Activated CD8-positive, alpha-beta T cell treated with anti-CD3 and anti-CD28 coated beads for 36 hours (primary cell): ENCODE measurements at regions not wholly inside any gene's neighbourhood (a gene's known extent, or its start where the extent isn't known, plus 50 kb on each side); places are given as distances from the start of the nearest gene placed in this dataset.

Experiments used
- ATAC-seq: fragments of 200-7000 bp; cut with Tn5 transposase; one replicate; pipeline ENCODE4 v1.10.0; 2021; ENCODE audit warnings: mild to moderate bottlenecking, moderate library complexity
- CTCF ChIA-PET: fragments of 350-600 bp; sonication (Branson Sonifier 250); formaldehyde crosslinking; loops from one replicate; lab custom pipeline; 2021; ENCODE audit warnings: antibody characterized with exemption; lab: Charles Lee
- POLR2A ChIA-PET: fragments of 350-600 bp; sonication (Branson Sonifier 250); formaldehyde crosslinking; loops from one replicate; lab custom pipeline; 2021; ENCODE audit warnings: antibody characterized with exemption; lab: Charles Lee
- DNase-seq: peaks from one replicate; pipeline ENCODE4 v3.0.0-alpha.2; 2020
- H3K27ac Mint-ChIP-seq: one replicate; pipeline ENCODE4 v1.8.0; 2021; ENCODE audit warnings: mild to moderate bottlenecking, mixed read lengths
- H3K27me3 Mint-ChIP-seq: one replicate; pipeline ENCODE4 v1.8.0; 2021; ENCODE audit warnings: mixed read lengths
- H3K36me3 Mint-ChIP-seq: one replicate; pipeline ENCODE4 v1.8.0; 2021; ENCODE audit warnings: low read depth, mixed read lengths
- H3K4me1 Mint-ChIP-seq: one replicate; pipeline ENCODE4 v1.8.0; 2021; ENCODE audit warnings: low read depth, mixed read lengths
- H3K4me3 Mint-ChIP-seq: one replicate; pipeline ENCODE4 v1.8.0; 2021; ENCODE audit warnings: mild to moderate bottlenecking, moderate library complexity, mixed read lengths
- H3K9me3 Mint-ChIP-seq: one replicate; pipeline ENCODE4 v1.8.0; 2021; ENCODE audit warnings: mixed read lengths
- intact Hi-C: fragments of 100-400 bp; cut with micrococcal nuclease; formaldehyde crosslinking; loops from one replicate; pipeline ENCODE4 v1.10.0; 2022
- TF ChIP-seq, protein P1 (sequence below): fragments of 200-600 bp; IDR thresholded peaks from one replicate; pipeline ENCODE4 v1.8.0; 2022; ENCODE audit warnings: antibody characterized with exemption, mild to moderate bottlenecking

DNA sequence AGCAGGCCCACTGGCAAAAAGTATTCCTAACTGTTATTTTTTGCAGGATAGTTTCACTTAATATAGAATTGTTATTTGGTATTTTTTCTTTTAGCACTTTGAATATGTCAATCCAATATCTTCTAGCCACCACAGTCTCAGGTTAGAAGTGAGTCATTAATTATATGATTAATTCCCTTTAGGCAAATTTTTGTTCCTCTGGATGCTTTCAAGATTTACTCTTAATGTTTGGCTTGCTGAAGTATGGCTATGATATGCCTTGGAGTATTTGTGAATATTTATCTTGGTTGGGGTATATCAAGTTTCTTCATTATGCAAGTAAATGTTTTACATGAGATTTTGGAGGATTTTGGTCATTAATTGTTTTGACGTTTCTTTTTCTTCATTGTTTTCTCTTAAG is 152.1 kb upstream of the ALCAM start:
- H3K27me3 Mint-ChIP-seq: no peaks in the 10 kb centered on the region
- no peak for ATAC-seq
- H3K9me3 Mint-ChIP-seq: no peaks in the 10 kb centered on the region
- CTCF ChIA-PET: no interaction called here
- H3K4me3 Mint-ChIP-seq: no peak overlapping the region
- no peaks in the 10 kb centered on the region for H3K4me1 Mint-ChIP-seq
- DNase-seq: no peak
- POLR2A ChIA-PET: no interaction called here
- intact Hi-C loops: no loop called here
- H3K36me3 Mint-ChIP-seq: no peaks in the 10 kb centered on the region
- TF ChIP-seq, protein P1, sequence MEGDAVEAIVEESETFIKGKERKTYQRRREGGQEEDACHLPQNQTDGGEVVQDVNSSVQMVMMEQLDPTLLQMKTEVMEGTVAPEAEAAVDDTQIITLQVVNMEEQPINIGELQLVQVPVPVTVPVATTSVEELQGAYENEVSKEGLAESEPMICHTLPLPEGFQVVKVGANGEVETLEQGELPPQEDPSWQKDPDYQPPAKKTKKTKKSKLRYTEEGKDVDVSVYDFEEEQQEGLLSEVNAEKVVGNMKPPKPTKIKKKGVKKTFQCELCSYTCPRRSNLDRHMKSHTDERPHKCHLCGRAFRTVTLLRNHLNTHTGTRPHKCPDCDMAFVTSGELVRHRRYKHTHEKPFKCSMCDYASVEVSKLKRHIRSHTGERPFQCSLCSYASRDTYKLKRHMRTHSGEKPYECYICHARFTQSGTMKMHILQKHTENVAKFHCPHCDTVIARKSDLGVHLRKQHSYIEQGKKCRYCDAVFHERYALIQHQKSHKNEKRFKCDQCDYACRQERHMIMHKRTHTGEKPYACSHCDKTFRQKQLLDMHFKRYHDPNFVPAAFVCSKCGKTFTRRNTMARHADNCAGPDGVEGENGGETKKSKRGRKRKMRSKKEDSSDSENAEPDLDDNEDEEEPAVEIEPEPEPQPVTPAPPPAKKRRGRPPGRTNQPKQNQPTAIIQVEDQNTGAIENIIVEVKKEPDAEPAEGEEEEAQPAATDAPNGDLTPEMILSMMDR: no peak
- H3K27ac Mint-ChIP-seq: no peak overlapping the region

DNA sequence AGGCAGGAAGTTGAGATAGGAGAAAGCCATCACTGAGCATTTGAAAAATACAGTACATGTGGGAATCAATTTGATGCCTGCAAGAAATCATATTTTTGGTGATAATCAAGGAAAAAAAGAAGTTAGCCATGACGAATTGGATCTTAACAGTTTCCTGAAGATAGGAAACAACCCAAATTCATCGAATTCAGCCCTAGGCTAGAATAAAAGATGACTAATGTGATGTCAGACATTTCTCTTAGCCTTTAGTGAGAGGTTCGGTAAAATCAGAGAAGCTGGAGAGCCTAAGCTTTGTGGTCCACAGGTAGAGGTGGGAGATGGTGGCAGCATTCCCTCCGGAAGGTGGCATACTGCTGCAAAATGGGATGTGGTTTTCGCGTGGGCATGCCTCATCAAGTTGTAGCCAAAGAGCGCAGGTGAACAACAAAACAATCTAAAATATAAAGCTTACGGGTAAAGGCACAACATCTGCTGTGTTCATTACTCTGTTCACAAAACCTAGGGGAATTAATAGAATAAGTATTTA is 144.1 kb upstream of the ALCAM start:
- intact Hi-C loops: no loop called here
- POLR2A ChIA-PET: no interaction called here
- DNase-seq (no peak), ATAC-seq (no peak)
- H3K9me3 Mint-ChIP-seq: no peaks in the 10 kb centered on the region
- TF ChIP-seq, protein P1: no peak
- H3K36me3 Mint-ChIP-seq: no peaks in the 10 kb centered on the region
- peaks cover 3% of the 10 kb centered on the region for H3K27me3 Mint-ChIP-seq
- H3K27ac Mint-ChIP-seq: no peak overlapping the region
- no peaks in the 10 kb centered on the region for H3K4me1 Mint-ChIP-seq
- CTCF ChIA-PET: no interaction called here
- no peak overlapping the region for H3K4me3 Mint-ChIP-seq

DNA sequence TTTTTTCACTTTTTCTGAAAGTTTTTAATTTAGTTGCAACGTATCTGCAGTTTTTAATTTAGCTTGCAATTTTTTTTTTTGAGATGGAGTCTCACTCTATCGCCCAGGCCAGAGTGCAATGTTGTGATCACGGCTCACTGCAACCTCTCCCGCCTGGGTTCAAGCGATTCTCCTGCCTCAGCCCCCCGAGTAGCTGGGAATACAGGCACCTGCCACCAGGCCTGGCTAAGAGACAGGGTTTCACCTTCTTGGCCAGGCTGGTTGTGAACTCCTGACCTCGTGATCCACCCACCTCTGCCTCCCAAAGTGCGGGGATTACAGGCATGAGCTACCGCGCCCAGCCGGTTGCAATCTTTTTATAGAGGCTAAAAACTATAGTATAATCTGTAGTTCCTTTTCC is 142.9 kb upstream of the ALCAM start:
- Mint-ChIP-seq H3K36me3 (no peaks in the 10 kb centered on the region), H3K27me3 (peaks cover 3% of the 10 kb centered on the region), H3K9me3 (no peaks in the 10 kb centered on the region), H3K4me1 (no peaks in the 10 kb centered on the region), H3K27ac (no peak overlapping the region), H3K4me3 (no peak overlapping the region)
- ATAC-seq (no peak), DNase-seq (no peak)
- TF ChIP-seq, protein P1: no peak
- POLR2A ChIA-PET: no interaction called here
- CTCF ChIA-PET: no interaction called here
- intact Hi-C loops: no loop called here

DNA sequence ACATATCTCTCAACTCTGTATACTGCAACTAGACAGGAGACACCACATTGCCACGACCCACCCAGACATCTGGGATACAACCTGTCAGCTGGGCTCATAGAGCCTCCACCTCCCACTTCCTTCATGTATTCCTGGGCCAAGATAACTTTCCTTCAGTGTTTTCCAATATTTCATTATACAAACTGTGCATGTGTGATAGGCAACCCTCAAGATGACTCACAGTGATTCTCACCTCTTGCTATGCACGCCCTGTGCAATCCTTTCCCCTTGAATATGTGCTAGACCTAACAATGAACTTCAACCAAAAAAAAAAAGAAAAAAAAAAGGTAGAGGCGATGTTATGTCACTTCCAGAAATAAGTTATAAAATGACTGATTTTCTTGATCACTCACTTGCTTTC is 138.0 kb upstream of the ALCAM start:
- DNase-seq (no peak), ATAC-seq (no peak)
- intact Hi-C loops: no loop called here
- no peak overlapping the region for H3K27ac Mint-ChIP-seq
- no peaks in the 10 kb centered on the region for H3K9me3 Mint-ChIP-seq
- CTCF ChIA-PET: no interaction called here
- POLR2A ChIA-PET: no interaction called here
- peaks cover 4% of the 10 kb centered on the region for H3K27me3 Mint-ChIP-seq
- no peak overlapping the region for H3K4me3 Mint-ChIP-seq
- TF ChIP-seq, protein P1: no peak
- H3K36me3 Mint-ChIP-seq: no peaks in the 10 kb centered on the region
- no peaks in the 10 kb centered on the region for H3K4me1 Mint-ChIP-seq

DNA sequence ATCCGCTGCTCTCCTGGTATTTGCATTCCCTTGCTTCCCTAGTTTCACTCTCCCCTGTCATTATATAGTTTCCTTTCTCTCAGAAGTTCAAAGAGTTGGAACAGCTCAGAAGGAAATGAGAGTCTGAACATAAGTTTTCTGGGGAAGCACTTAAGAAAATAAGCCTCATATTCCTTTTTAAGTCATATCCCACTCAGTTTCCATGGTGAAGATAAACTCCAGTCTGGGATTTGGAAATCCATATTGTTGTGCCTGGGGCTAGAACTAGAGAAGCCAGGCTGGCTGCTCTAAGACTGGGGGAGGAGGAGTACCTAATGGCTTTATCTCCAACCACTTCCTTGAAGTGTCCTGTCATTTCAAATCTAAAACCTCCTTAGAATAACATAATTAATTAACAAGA is 134.2 kb upstream of the ALCAM start:
- ATAC-seq: no peak
- Mint-ChIP-seq H3K27ac (no peak overlapping the region), H3K4me1 (no peaks in the 10 kb centered on the region), H3K27me3 (peaks cover 2% of the 10 kb centered on the region), H3K36me3 (no peaks in the 10 kb centered on the region), H3K4me3 (no peak overlapping the region), H3K9me3 (no peaks in the 10 kb centered on the region)
- intact Hi-C loops: no loop called here
- CTCF ChIA-PET: no interaction called here
- POLR2A ChIA-PET: no interaction called here
- TF ChIP-seq, protein P1: no peak
- DNase-seq: no peak
